ENCODE measurements at regions not wholly inside any gene's neighbourhood (a gene's known extent, or its start where the extent isn't known, plus 50 kb on each side); places are given as distances from the start of the nearest gene placed in this dataset.

- Histone ChIP-seq H3K9me3 (ENCODE audit: severe bottlenecking) (no peaks in the 10 kb centered on the region), H3K27me3 (ENCODE audit: insufficient read depth, low read depth, severe bottlenecking) (no peaks in the 10 kb centered on the region), H3K27ac (no peak overlapping the region), H3K36me3 (no peaks in the 10 kb centered on the region), H3K4me3 (ENCODE audit: low read depth, low read length) (no peak overlapping the region)
- TF ChIP-seq CTCF (IDR thresholded peaks at IDR 0.05; ENCODE audit: low read depth, low read length), result no peak
- DNase-seq, result no peak
Measured at GRCh38 chr9:73370053-73370452, 218.4 kb downstream of the ANXA1 start.

- Histone ChIP-seq H3K36me3 (no peaks in the 10 kb centered on the region), H3K4me3 (ENCODE audit: low read depth, low read length) (no peak overlapping the region), H3K9me3 (ENCODE audit: severe bottlenecking) (no peaks in the 10 kb centered on the region), H3K27me3 (ENCODE audit: insufficient read depth, low read depth, severe bottlenecking) (no peaks in the 10 kb centered on the region), H3K27ac (no peak overlapping the region)
- no peak for DNase-seq
- no peak for TF ChIP-seq CTCF (IDR thresholded peaks at IDR 0.05; ENCODE audit: low read depth, low read length)
Measured at GRCh38 chr9:73371801-73372200, 220.1 kb downstream of the ANXA1 start.

- Histone ChIP-seq H3K36me3 (no peaks in the 10 kb centered on the region), H3K9me3 (ENCODE audit: severe bottlenecking) (no peaks in the 10 kb centered on the region), H3K27ac (no peak overlapping the region), H3K27me3 (ENCODE audit: insufficient read depth, low read depth, severe bottlenecking) (no peaks in the 10 kb centered on the region), H3K4me3 (ENCODE audit: low read depth, low read length) (no peak overlapping the region)
- no peak for DNase-seq
- TF ChIP-seq CTCF (IDR thresholded peaks at IDR 0.05; ENCODE audit: low read depth, low read length), result no peak
Measured at GRCh38 chr9:73380411-73380810, 228.7 kb downstream of the ANXA1 start.

GRCh38 chr9:73402081-73403028 lies 250.7 kb downstream of the ANXA1 start:
- TF ChIP-seq CTCF (IDR thresholded peaks at IDR 0.05; ENCODE audit: low read depth, low read length), result no peak
- Histone ChIP-seq H3K4me3 (ENCODE audit: low read depth, low read length) (no peak overlapping the region), H3K27ac (no peak overlapping the region), H3K36me3 (no peaks in the 10 kb centered on the region), H3K27me3 (ENCODE audit: insufficient read depth, low read depth, severe bottlenecking) (no peaks in the 10 kb centered on the region), H3K9me3 (ENCODE audit: severe bottlenecking) (no peaks in the 10 kb centered on the region)
- no peak for DNase-seq

GRCh38 chr9:73411494-73411893 lies 259.8 kb downstream of the ANXA1 start:
- Histone ChIP-seq H3K36me3 (no peaks in the 10 kb centered on the region), H3K9me3 (ENCODE audit: severe bottlenecking) (no peaks in the 10 kb centered on the region), H3K4me3 (ENCODE audit: low read depth, low read length) (no peak overlapping the region), H3K27ac (no peak overlapping the region), H3K27me3 (ENCODE audit: insufficient read depth, low read depth, severe bottlenecking) (no peaks in the 10 kb centered on the region)
- no peak for DNase-seq
- TF ChIP-seq CTCF (IDR thresholded peaks at IDR 0.05; ENCODE audit: low read depth, low read length), result no peak

Data from WERI-Rb-1 (cell line).